ENCODE measurements at regions not wholly inside any gene's neighbourhood (a gene's known extent, or its start where the extent isn't known, plus 50 kb on each side); places are given as distances from the start of the nearest gene placed in this dataset.

GRCh38 chr5:96149546-96149945 lies 187.9 kb upstream of the ELL2 start:
- DNase-seq (ENCODE audit: low read depth, low spot score): peak; percentile 40
- no peak for TF ChIP-seq CTCF (IDR thresholded peaks at IDR 0.05; ENCODE audit: insufficient read depth, low read length, missing control alignments)
- POLR2A ChIA-PET: no interaction called here
- CTCF ChIA-PET: interaction anchor here (0.9 to 2.2 kb wide), 5 partner anchors 8 to 186 kb away, joined by 3 to 4 read pairs (median 3); no protein-coding TSS in a partner anchor
- H3K4me3 ChIP-seq (ENCODE audit: low read depth, low read length): no peak overlapping the region

- DNase-seq (ENCODE audit: low read depth, low spot score): no peak
- POLR2A ChIA-PET: no interaction called here
- no peak overlapping the region for H3K4me3 ChIP-seq (ENCODE audit: low read depth, low read length)
- CTCF ChIA-PET: interaction anchor here (0.9 to 2.2 kb wide), 4 partner anchors 14 to 187 kb away, joined by 3 to 4 read pairs (median 4); no protein-coding TSS in a partner anchor
- no peak for TF ChIP-seq CTCF (IDR thresholded peaks at IDR 0.05; ENCODE audit: insufficient read depth, low read length, missing control alignments)
These were observed 187.4 kb upstream of the ELL2 start for GRCh38 chr5:96149021-96149420.

GRCh38 chr5:96148376-96148775 lies 186.7 kb upstream of the ELL2 start:
- H3K4me3 ChIP-seq (ENCODE audit: low read depth, low read length): no peak overlapping the region
- TF ChIP-seq CTCF (IDR thresholded peaks at IDR 0.05; ENCODE audit: insufficient read depth, low read length, missing control alignments): no peak
- ChIA-PET POLR2A (no interaction called here), CTCF (interaction anchor here (1.6 to 2.2 kb wide), 3 partner anchors 14 to 188 kb away, joined by 4 read pairs; no protein-coding TSS in a partner anchor)
- no peak for DNase-seq (ENCODE audit: low read depth, low spot score)

- no peak for DNase-seq (ENCODE audit: low read depth, low spot score)
- POLR2A ChIA-PET: no interaction called here
- CTCF ChIA-PET: interaction anchor here (0.6 to 1.6 kb wide), 3 partner anchors 15 to 594 kb away, joined by 3 to 4 read pairs (median 4); no protein-coding TSS in a partner anchor
These were observed 186.2 kb upstream of the ELL2 start for GRCh38 chr5:96147866-96148265.

GRCh38 chr5:96146675-96147074 lies 185.0 kb upstream of the ELL2 start:
- CTCF ChIA-PET: interaction anchor here (1.1 to 1.6 kb wide), 3 partner anchors 13 to 190 kb away, joined by 3 to 4 read pairs (median 4); no protein-coding TSS in a partner anchor
- TF ChIP-seq CTCF (IDR thresholded peaks at IDR 0.05; ENCODE audit: insufficient read depth, low read length, missing control alignments): no peak
- DNase-seq (ENCODE audit: low read depth, low spot score): peak; percentile 60
- POLR2A ChIA-PET: interaction anchor here (0.5 kb wide), 1 partner anchor 422 kb away, joined by 3 read pairs; no protein-coding TSS in a partner anchor
- H3K4me3 ChIP-seq (ENCODE audit: low read depth, low read length): no peak overlapping the region

More at GRCh38 chr5:96147866-96148265, 186.2 kb upstream of the ELL2 start:
- no peak overlapping the region for H3K4me3 ChIP-seq (ENCODE audit: low read depth, low read length)
- no peak for TF ChIP-seq CTCF (IDR thresholded peaks at IDR 0.05; ENCODE audit: insufficient read depth, low read length, missing control alignments)

- no peak for TF ChIP-seq CTCF (IDR thresholded peaks at IDR 0.05; ENCODE audit: insufficient read depth, low read length, missing control alignments)
- no peak for DNase-seq (ENCODE audit: low read depth, low spot score)
- H3K4me3 ChIP-seq (ENCODE audit: low read depth, low read length): no peak overlapping the region
- POLR2A ChIA-PET: no interaction called here
- CTCF ChIA-PET: interaction anchor here (1.1 kb wide), 1 partner anchor 184 kb away, joined by 4 read pairs; no protein-coding TSS in a partner anchor
These were observed 182.6 kb upstream of the ELL2 start for GRCh38 chr5:96144289-96144688.

Measured in AG04449 (cell line).